ENCODE measurements at regions not wholly inside any gene's neighbourhood (a gene's known extent, or its start where the extent isn't known, plus 50 kb on each side); places are given as distances from the start of the nearest gene placed in this dataset.

GRCh38 chr2:67572721-67573435 lies 175.7 kb downstream of the ETAA1 start:
- no peak for TF ChIP-seq CTCF (conservative IDR thresholded peaks at IDR 0.05 in 1 of 2, IDR thresholded peaks at IDR 0.05 in 1 of 2; ENCODE audit: extremely low read depth in 1 of 2, insufficient read depth in 1 of 2, low read depth in 1 of 2, low read length in 2 of 2)
- TF ChIP-seq EZH2 (IDR thresholded peaks at IDR 0.05; ENCODE audit: borderline replicate concordance, low read length) = no peak
